GM12878 (cell line): ENCODE measurements at regions not wholly inside any gene's neighbourhood (a gene's known extent, or its start where the extent isn't known, plus 50 kb on each side); places are given as distances from the start of the nearest gene placed in this dataset.

ENCODE experiments used
- BCL11A ChIP-seq: IDR thresholded peaks from 2 replicates; pipeline ENCODE4 v1.6.1; 2011; ENCODE audit warnings: low read depth, low read length
- BHLHE40 ChIP-seq, 2 experiments: fragments of 450-650 bp in 1 of 2; IDR thresholded peaks; 2 replicates each; pipeline ENCODE4 v1.6.1; 2011 to 2017; ENCODE audit warnings: low read depth in 2 of 2, borderline replicate concordance in 1 of 2, improper control_type of control experiment in 1 of 2, low read length in 1 of 2, mild to moderate bottlenecking in 1 of 2
- CHD4 ChIP-seq: fragments of 200-600 bp; sonication (generic); IDR thresholded peaks from 2 replicates; pipeline ENCODE4 v1.6.1; 2016; ENCODE audit warnings: mild to moderate bottlenecking
- HDAC6 ChIP-seq: fragments of 200-600 bp; sonication (generic); IDR thresholded peaks from one replicate; pipeline ENCODE4 v1.8.0; 2017; ENCODE audit warnings: antibody characterized with exemption; ENCODE audit not compliant: unreplicated experiment
- IKZF2 ChIP-seq, 2 experiments: fragments of 450-650 bp; IDR thresholded peaks; 2 replicates each; pipeline ENCODE4 v1.6.1; 2017; ENCODE audit warnings: mild to moderate bottlenecking in 2 of 2, moderate library complexity in 2 of 2
- JUNB ChIP-seq: IDR thresholded peaks from 2 replicates; pipeline ENCODE4 v1.6.1; 2016; ENCODE audit warnings: antibody characterized with exemption, mild to moderate bottlenecking
- MTA2 ChIP-seq: fragments of 450-650 bp; IDR thresholded peaks from 2 replicates; pipeline ENCODE4 v1.6.1; 2016; ENCODE audit warnings: low read depth, mild to moderate bottlenecking, moderate library complexity
- MTA3 ChIP-seq: IDR thresholded peaks from 2 replicates; pipeline ENCODE4 v1.6.1; 2012; ENCODE audit warnings: low read length, inconsistent platforms, borderline replicate concordance
- NFYA ChIP-seq: IDR thresholded peaks from 2 replicates; pipeline ENCODE4 v1.6.1; 2011; ENCODE audit warnings: low read depth, mild to moderate bottlenecking, low read length, improper control_type of control experiment, borderline replicate concordance
- PAX5 ChIP-seq: IDR thresholded peaks from 2 replicates; pipeline ENCODE4 v1.6.1; 2011; ENCODE audit warnings: low read depth, low read length, borderline replicate concordance
- PRDM15 ChIP-seq: fragments of 450-650 bp; formaldehyde crosslinking; IDR thresholded peaks from 2 replicates; pipeline ENCODE4 v1.4.0; 2020; ENCODE audit warnings: mild to moderate bottlenecking, moderate library complexity
- SIX5 ChIP-seq: IDR thresholded peaks from 2 replicates; pipeline ENCODE4 v1.6.1; 2011; ENCODE audit warnings: mild to moderate bottlenecking, low read depth, low read length, moderate library complexity; ENCODE audit not compliant: severe bottlenecking
- SMAD1 ChIP-seq: fragments of 450-650 bp; IDR thresholded peaks from 2 replicates; pipeline ENCODE4 v1.6.1; 2018; ENCODE audit warnings: mild to moderate bottlenecking, low read depth; ENCODE audit not compliant: partially characterized antibody
- SMAD5 ChIP-seq: IDR thresholded peaks from 2 replicates; pipeline ENCODE4 v1.6.1; 2016; ENCODE audit warnings: antibody characterized with exemption, low read depth
- SP1 ChIP-seq: IDR thresholded peaks from one replicate; pipeline ENCODE4 v1.6.1; 2011; ENCODE audit warnings: low read depth, low read length
- STAT3 ChIP-seq: IDR thresholded peaks from 2 replicates; pipeline ENCODE4 v1.6.1; 2011; ENCODE audit warnings: low read depth, low read length, improper control_type of control experiment
- USF2 ChIP-seq: IDR thresholded peaks from 2 replicates; pipeline ENCODE4 v1.6.1; 2011; ENCODE audit warnings: low read depth, low read length, improper control_type of control experiment, borderline replicate concordance
- ZBTB11 ChIP-seq: fragments of 450-650 bp; formaldehyde crosslinking; IDR thresholded peaks from 2 replicates; pipeline ENCODE4 v1.5.0; 2022; ENCODE audit warnings: mild to moderate bottlenecking, missing genetic modification characterization
- ZBTB40 ChIP-seq: fragments of 450-650 bp; IDR thresholded peaks from 2 replicates; pipeline ENCODE4 v1.6.1; 2016; ENCODE audit warnings: mild to moderate bottlenecking, moderate library complexity, borderline replicate concordance
- ZNF207 ChIP-seq: fragments of 450-650 bp; IDR thresholded peaks from 2 replicates; pipeline ENCODE4 v1.6.1; 2014; ENCODE audit warnings: antibody characterized with exemption, mild to moderate bottlenecking, borderline replicate concordance

GRCh38 chr16:72597938-72598337, 426.0 kb upstream of the PMFBP1 start (continued):
- TF ChIP-seq PRDM15 (CRISPR knock-in tag) = no peak
- no peak for TF ChIP-seq SMAD1
- TF ChIP-seq STAT3 = no peak
- no peak for TF ChIP-seq ZBTB11 (CRISPR knock-in tag)
- TF ChIP-seq CHD4 = no peak
- TF ChIP-seq IKZF2 (IDR thresholded peaks at IDR 0.05) = peak; percentile 20 to 55; a peak in 1 of 4 replicates
- no peak for TF ChIP-seq ZNF207
- TF ChIP-seq JUNB = peak; percentile 60
- TF ChIP-seq SP1 = no peak
- TF ChIP-seq MTA3 = no peak
- no peak for TF ChIP-seq PAX5
- TF ChIP-seq SMAD5 = no peak
- TF ChIP-seq SIX5 = no peak
- no peak for TF ChIP-seq BHLHE40 (IDR thresholded peaks at IDR 0.05; ENCODE audit: borderline replicate concordance in 1 of 2, low read depth in 2 of 2, low read length in 1 of 2)
- TF ChIP-seq MTA2 = peak; percentile 40; the same call in 1 of the 2 replicates
- no peak for TF ChIP-seq USF2
- TF ChIP-seq HDAC6 = no peak
- TF ChIP-seq ZBTB40 = no peak
- no peak for TF ChIP-seq NFYA
- peak; percentile 42; the same call in 1 of the 2 replicates for TF ChIP-seq BCL11A
